ENCODE measurements at regions not wholly inside any gene's neighbourhood (a gene's known extent, or its start where the extent isn't known, plus 50 kb on each side); places are given as distances from the start of the nearest gene placed in this dataset.

DNA sequence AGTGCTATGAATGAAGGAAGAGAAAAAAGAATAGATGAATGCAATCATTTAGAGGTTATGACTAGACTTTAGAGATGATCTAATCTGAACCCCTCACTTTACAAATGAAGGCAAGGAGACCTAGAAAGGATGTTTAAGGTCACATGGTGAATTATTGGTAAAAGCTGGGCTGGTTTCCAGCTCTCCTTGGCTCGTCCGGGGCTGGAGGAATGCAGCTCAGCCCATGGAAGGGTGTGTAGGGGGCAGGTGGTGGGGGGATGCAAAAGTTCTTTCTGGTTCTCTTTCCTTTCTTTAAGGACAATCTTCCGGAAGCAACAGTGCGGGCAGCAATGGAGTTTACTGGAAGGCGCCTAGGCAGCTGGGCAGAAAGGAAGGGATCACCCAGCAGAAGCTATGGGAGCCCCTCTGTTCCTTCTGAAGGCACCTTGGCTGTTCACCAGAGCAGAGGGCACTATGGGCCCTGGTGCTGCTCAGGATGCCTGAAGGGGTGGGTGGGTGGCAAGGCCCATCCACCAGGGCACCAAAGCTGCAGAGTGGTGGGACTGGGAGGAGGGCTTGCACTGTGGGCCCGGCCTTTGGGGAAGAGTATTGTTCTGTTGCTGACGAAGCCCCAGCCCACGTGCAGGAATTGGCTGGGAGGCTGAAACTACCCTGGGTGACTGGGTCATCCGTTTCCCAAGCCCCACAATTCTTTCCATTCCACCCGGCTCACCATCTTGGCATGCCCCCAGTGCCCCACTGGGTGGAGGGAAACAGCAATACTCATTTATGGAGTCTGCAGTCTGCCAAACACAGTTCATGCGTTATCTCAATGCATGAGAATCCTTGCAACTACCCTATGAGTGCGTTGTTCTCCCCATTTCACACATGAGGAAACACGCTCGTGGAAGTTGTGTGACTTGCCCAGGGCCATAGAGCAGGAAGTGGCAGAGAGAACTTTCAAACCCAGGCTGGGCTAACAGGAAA lies 78.2 kb downstream of the IRF2BPL start:
- Mint-ChIP-seq H3K36me3 (ENCODE audit: low read depth) (no peaks in the 10 kb centered on the region), H3K27me3 (no peaks in the 10 kb centered on the region), H3K4me3 (no peak overlapping the region), H3K9me3 (no peaks in the 10 kb centered on the region), H3K4me1 (peaks cover 34% of the 10 kb centered on the region), H3K27ac (no peak overlapping the region)
- POLR2A ChIA-PET, result interaction anchor here (0.7 to 1.7 kb wide), 3 partner anchors 12 to 70 kb away, joined by 3 to 5 read pairs (median 5); no protein-coding TSS in a partner anchor
- TF ChIP-seq, protein P1, sequence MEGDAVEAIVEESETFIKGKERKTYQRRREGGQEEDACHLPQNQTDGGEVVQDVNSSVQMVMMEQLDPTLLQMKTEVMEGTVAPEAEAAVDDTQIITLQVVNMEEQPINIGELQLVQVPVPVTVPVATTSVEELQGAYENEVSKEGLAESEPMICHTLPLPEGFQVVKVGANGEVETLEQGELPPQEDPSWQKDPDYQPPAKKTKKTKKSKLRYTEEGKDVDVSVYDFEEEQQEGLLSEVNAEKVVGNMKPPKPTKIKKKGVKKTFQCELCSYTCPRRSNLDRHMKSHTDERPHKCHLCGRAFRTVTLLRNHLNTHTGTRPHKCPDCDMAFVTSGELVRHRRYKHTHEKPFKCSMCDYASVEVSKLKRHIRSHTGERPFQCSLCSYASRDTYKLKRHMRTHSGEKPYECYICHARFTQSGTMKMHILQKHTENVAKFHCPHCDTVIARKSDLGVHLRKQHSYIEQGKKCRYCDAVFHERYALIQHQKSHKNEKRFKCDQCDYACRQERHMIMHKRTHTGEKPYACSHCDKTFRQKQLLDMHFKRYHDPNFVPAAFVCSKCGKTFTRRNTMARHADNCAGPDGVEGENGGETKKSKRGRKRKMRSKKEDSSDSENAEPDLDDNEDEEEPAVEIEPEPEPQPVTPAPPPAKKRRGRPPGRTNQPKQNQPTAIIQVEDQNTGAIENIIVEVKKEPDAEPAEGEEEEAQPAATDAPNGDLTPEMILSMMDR (IDR thresholded peaks at IDR 0.05), result no peak
- ATAC-seq (ENCODE audit: low read depth) (no peak), DNase-seq (no peak)
- CTCF ChIA-PET, result no interaction called here
- intact Hi-C loops (cut with micrococcal nuclease), result no loop called here

DNA sequence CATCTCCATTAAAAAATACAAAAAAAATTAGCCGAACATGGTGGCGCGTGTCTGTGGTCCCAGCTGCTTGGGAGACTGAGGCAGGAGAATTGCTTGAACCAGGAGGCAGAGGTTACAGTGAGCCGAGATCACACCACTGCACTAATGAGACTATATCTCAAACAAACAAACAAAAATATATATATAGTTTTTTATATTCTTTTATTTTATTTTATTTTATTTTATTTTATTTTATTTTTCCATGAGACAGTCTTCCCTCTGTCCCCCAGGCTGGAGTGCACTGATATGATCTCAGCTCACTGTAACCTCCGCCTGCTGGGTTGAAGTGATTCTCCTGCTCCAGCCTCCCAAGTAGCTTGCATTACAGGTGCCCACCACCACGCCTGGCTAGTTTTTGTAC lies 79.5 kb downstream of the IRF2BPL start:
- CTCF ChIA-PET, result interaction anchor here (2.4 kb wide), 1 partner anchor 105 kb away, joined by 28 read pairs; no protein-coding TSS in a partner anchor
- peaks cover 25% of the 10 kb centered on the region for H3K4me1 Mint-ChIP-seq

DNA sequence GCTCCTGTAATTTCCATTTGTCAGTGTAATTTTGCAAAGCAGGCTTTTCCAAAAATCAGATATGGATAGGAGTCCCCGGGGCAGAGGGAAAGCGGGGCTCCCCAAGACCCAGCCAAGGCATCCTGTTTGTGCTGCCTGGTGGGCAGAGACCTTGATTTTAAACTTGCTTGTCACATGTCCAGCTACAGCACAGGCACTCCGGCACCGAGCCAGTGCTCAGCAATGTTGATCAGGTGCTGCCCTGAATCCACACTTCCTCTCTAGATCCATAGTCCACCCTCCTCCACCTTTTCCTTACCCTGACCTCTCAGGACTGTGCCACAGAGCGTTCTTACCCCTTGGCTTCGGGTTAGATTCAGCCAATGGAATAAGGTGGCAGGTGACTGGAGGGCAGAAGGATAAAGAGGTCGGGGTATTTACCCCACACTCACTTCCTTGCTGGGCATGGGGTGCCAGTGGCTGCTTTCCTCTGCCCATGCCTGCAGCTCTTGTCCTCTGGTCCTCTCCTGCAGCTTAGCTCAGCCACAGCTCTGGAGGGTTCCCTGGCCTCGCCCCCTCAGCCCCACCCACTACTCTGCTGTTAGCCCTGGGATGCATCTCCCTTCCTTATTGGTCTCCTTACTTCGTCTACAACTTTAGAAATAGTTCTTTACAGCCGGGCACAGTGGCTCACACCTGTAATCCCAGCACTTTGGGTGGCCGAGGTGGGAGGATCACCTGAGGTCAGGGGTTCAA lies 80.1 kb downstream of the IRF2BPL start:
- no peak for ATAC-seq (ENCODE audit: low read depth)
- peaks cover 21% of the 10 kb centered on the region for H3K4me1 Mint-ChIP-seq
- intact Hi-C loops (cut with micrococcal nuclease), result loop anchor here (5.0 kb wide), 1 partner anchor 34 kb away; no protein-coding TSS in a partner anchor
- no peak overlapping the region for H3K27ac Mint-ChIP-seq
- ChIA-PET POLR2A (interaction anchor here (0.8 to 2.9 kb wide), 6 partner anchors 73 to 136 kb away, joined by 3 to 36 read pairs (median 8); partner anchors contain the start of genes ANGEL1 and IRF2BPL), CTCF (interaction anchor here (1.2 to 2.4 kb wide), 8 partner anchors 7 to 147 kb away, joined by 3 to 28 read pairs (median 6); no protein-coding TSS in a partner anchor)
- DNase-seq, result no peak
- no peaks in the 10 kb centered on the region for H3K27me3 Mint-ChIP-seq
- no peaks in the 10 kb centered on the region for H3K36me3 Mint-ChIP-seq (ENCODE audit: low read depth)
- H3K4me3 Mint-ChIP-seq, result no peak overlapping the region
- no peaks in the 10 kb centered on the region for H3K9me3 Mint-ChIP-seq
- TF ChIP-seq, protein P1 (IDR thresholded peaks at IDR 0.05), result no peak

More for the DNA sequence above, 79.5 kb downstream of the IRF2BPL start:
- no peaks in the 10 kb centered on the region for H3K36me3 Mint-ChIP-seq (ENCODE audit: low read depth)
- TF ChIP-seq, protein P1 (IDR thresholded peaks at IDR 0.05), result no peak
- H3K9me3 Mint-ChIP-seq, result no peaks in the 10 kb centered on the region
- H3K4me3 Mint-ChIP-seq, result no peak overlapping the region
- POLR2A ChIA-PET, result interaction anchor here (0.6 to 2.9 kb wide), 4 partner anchors 13 to 104 kb away, joined by 3 to 36 read pairs (median 4); partner anchors contain the start of gene IRF2BPL
- intact Hi-C loops (cut with micrococcal nuclease), result loop anchor here (5.0 kb wide), 1 partner anchor 33 kb away; no protein-coding TSS in a partner anchor
- H3K27ac Mint-ChIP-seq, result no peak overlapping the region
- ATAC-seq (ENCODE audit: low read depth) (no peak), DNase-seq (no peak)
- H3K27me3 Mint-ChIP-seq, result no peaks in the 10 kb centered on the region

DNA sequence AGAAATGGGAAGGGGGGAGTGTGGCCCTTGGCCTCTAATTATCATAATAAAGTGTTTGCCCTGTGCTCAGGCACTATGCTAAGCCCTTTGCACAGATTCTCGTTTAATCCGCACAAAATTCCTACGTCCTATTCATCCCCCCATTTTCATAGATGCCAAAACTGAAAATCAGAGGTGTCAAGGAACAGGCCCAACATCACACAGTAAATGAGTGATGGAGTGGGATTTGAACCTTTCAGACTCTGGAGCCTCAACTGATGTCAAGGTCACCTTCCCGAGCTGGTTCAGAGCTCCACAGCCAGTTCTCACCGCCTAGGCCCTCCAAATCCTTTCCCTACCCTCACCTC lies 80.7 kb downstream of the IRF2BPL start:
- ChIA-PET CTCF (interaction anchor here (0.6 to 2.4 kb wide), 16 partner anchors 8 to 175 kb away, joined by 3 to 28 read pairs (median 4); no protein-coding TSS in a partner anchor), POLR2A (interaction anchor here (0.7 to 2.9 kb wide), 12 partner anchors 8 to 135 kb away, joined by 3 to 36 read pairs (median 4); partner anchors contain the start of genes ANGEL1 and IRF2BPL)
- intact Hi-C loops (cut with micrococcal nuclease), result loop anchor here (1.0 to 5.0 kb wide), 9 partner anchors 8 to 122 kb away; partner anchors contain the start of gene IRF2BPL
- Mint-ChIP-seq H3K4me3 (no peak overlapping the region), H3K27ac (no peak overlapping the region), H3K27me3 (no peaks in the 10 kb centered on the region), H3K36me3 (ENCODE audit: low read depth) (no peaks in the 10 kb centered on the region), H3K9me3 (no peaks in the 10 kb centered on the region), H3K4me1 (peaks cover 19% of the 10 kb centered on the region)
- ATAC-seq (ENCODE audit: low read depth), result no peak
- no peak for DNase-seq
- TF ChIP-seq, protein P1 (IDR thresholded peaks at IDR 0.05), result no peak

All from activated B cell treated with CpG ODN at 0.5 μM for 24 hours (primary cell).